Astrocyte of the cerebellum (primary cell): ENCODE measurements at regions not wholly inside any gene's neighbourhood (a gene's known extent, or its start where the extent isn't known, plus 50 kb on each side); places are given as distances from the start of the nearest gene placed in this dataset.
A peak's percentile ranks its signal among the peaks of the same experiment; 100 is the strongest.

Experiments
- DNase-seq: peaks from one replicate; pipeline ENCODE4 v3.0.0-alpha.2; 2011; ENCODE audit warnings: low read depth
- H3K4me3 ChIP-seq: 2 replicates; pipeline ENCODE4 v1.5.1; 2011; ENCODE audit warnings: mild to moderate bottlenecking, low read depth, low read length, moderate library complexity
- in situ Hi-C: cut with HindIII; loops from 2 replicates; pipeline ENCODE4 v1.10.0; 2017; ENCODE audit warnings: low sequenced_read_pairs
- TF ChIP-seq, protein P1 (sequence below): IDR thresholded peaks from 2 replicates; pipeline ENCODE4 v1.5.1; 2012; ENCODE audit warnings: low read length, low read depth, moderate library complexity, mild to moderate bottlenecking; ENCODE audit errors: missing control alignments

GRCh38 chr1:219794085-219794743 is 134.1 kb downstream of the SLC30A10 start:
- in situ Hi-C loops: no loop called here
- TF ChIP-seq, protein P1, sequence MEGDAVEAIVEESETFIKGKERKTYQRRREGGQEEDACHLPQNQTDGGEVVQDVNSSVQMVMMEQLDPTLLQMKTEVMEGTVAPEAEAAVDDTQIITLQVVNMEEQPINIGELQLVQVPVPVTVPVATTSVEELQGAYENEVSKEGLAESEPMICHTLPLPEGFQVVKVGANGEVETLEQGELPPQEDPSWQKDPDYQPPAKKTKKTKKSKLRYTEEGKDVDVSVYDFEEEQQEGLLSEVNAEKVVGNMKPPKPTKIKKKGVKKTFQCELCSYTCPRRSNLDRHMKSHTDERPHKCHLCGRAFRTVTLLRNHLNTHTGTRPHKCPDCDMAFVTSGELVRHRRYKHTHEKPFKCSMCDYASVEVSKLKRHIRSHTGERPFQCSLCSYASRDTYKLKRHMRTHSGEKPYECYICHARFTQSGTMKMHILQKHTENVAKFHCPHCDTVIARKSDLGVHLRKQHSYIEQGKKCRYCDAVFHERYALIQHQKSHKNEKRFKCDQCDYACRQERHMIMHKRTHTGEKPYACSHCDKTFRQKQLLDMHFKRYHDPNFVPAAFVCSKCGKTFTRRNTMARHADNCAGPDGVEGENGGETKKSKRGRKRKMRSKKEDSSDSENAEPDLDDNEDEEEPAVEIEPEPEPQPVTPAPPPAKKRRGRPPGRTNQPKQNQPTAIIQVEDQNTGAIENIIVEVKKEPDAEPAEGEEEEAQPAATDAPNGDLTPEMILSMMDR: no peak
- no peak for DNase-seq
- no peak overlapping the region for H3K4me3 ChIP-seq

DNA sequence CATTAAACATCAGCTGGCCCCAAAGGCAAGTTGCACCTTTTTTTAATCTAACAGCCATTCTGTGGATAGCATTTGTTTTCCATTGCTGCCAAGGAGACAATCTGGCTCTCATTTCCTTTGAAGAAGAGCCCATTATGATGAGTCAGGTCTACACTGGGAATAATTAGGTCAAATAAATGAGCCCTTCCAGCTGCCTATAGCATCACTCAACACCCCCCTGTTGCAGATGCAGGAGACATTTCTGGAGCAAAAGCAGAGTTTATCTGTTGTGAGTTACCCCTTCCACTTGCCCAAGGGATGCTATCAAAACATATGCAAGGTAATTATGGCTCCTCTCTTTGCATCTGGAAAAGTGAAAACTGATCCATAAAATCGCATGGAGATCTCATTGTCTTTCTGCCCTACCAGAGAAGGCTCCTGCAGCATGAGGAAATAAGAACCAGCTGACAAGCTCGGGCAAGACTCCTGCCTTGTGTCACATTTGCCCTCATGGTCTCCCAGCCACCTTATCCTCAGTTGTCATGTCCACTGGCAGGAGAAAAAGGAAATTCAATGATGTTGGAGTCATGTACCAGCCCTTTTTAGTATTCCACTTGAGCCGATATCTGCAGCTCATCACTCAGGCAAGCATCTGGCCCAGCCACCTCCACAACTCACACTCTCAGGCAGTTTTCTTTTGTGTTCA is 135.9 kb downstream of the SLC30A10 start:
- TF ChIP-seq, protein P1: no peak
- DNase-seq: peak; percentile 59
- no peak overlapping the region for H3K4me3 ChIP-seq
- in situ Hi-C loops: no loop called here

DNA sequence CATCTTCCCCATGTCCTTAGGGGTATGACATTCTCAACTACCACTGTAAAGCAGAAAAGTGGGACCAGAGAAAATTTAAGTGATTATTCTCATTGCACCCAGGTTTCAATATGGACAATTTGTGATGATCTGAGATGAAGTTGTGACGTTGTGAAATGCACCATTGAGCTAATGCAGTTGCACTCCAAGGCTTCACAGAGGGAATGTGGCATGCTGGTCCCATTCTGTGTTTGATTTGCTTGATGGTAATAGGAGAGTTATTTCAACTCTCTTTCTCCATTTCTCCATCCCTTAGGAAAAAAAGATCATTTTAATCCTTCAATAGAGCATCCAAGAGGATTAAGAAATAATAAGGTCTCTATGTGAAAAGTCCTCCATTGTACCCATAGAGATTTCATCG is 136.6 kb downstream of the SLC30A10 start:
- no peak overlapping the region for H3K4me3 ChIP-seq
- DNase-seq: no peak
- TF ChIP-seq, protein P1: no peak
- in situ Hi-C loops: no loop called here

DNA sequence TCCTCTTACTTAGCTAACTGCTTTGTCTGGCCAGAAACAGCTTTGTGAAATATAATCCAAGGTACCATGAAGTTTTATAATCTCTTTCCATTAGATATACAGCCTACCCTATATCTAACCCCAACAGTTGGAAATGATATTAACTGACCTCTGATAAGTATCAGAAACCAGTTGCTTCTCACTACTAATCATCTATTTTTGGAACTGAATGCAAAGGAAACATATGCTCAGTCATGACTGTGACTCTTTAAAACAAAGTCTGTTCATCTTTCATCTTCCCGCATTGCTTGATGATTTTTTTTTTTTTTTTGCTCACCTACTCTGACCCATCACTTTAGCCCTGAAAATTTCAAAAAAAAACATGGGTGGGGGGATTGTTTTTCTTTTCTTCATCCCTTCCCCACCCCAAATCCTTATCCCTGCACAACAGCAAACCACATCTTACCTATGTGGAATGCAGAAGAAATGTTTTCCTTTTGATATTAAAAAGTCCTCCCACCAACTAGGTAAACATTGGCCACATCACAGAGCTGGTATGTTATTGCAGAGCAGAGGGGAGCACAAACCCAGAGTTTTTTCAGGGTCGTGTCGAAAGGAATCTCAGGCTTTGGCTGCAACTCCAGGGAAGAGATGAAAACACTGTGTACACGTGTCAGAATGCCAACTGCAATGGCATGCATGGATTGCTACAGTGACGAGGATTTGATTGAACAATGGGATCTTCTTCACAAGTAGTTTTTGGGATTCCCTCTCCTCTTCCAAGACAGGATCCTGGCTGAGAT is 137.3 kb downstream of the SLC30A10 start:
- TF ChIP-seq, protein P1: no peak
- in situ Hi-C loops: no loop called here
- peak; percentile 55 for DNase-seq
- no peak overlapping the region for H3K4me3 ChIP-seq

- in situ Hi-C loops: no loop called here
- DNase-seq: no peak
- no peak overlapping the region for H3K4me3 ChIP-seq
Observed at GRCh38 chr1:219788700-219789099, 139.7 kb downstream of the SLC30A10 start.

GRCh38 chr1:219788091-219788490 is 140.3 kb downstream of the SLC30A10 start:
- DNase-seq: no peak
- in situ Hi-C loops: no loop called here
- H3K4me3 ChIP-seq: no peak overlapping the region

More at GRCh38 chr1:219788700-219789099, 139.7 kb downstream of the SLC30A10 start:
- TF ChIP-seq, protein P1: no peak

More at GRCh38 chr1:219788091-219788490, 140.3 kb downstream of the SLC30A10 start:
- TF ChIP-seq, protein P1: no peak
